K562 (cell line): ENCODE measurements at regions not wholly inside any gene's neighbourhood (a gene's known extent, or its start where the extent isn't known, plus 50 kb on each side); places are given as distances from the start of the nearest gene placed in this dataset.

Experiments
- SNAPC5 ChIP-seq: fragments of 250-450 bp; sonication (Bioruptor Pico); IDR thresholded peaks from 2 replicates; pipeline ENCODE4 v1.8.0; 2021; ENCODE audit warnings: moderate library complexity, mild to moderate bottlenecking, inconsistent platforms
- ZNF695 ChIP-seq: fragments of 450-650 bp; formaldehyde crosslinking; IDR thresholded peaks from 2 replicates; pipeline ENCODE4 v1.4.0; 2020; ENCODE audit warnings: mild to moderate bottlenecking, moderate library complexity
- TF ChIP-seq, protein P1 (sequence below): fragments of 200-600 bp; sonication (generic); IDR thresholded peaks from one replicate; pipeline ENCODE4 v1.6.1; 2012; ENCODE audit warnings: mild to moderate bottlenecking, low read depth, low read length, inconsistent platforms

DNA sequence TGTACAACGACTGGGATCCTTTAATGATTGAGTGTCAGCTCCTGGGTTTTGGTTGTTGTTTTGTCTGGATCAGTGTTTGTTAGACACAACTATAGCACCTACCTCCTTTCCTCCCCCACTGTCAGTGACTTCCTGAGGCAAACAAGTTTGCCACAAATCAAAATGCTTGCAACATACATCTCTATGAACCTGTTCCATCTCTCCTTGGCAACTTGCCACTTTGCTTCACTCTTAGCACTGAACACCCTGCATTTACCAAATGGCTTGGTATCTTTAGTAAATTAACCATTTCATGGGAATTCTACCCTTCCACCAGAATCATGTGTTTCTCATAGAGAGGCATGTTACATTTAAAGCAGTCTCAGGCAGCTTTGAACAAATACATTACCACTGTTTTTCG is 301.1 kb upstream of the TANK start (continued):
- TF ChIP-seq, protein P1, sequence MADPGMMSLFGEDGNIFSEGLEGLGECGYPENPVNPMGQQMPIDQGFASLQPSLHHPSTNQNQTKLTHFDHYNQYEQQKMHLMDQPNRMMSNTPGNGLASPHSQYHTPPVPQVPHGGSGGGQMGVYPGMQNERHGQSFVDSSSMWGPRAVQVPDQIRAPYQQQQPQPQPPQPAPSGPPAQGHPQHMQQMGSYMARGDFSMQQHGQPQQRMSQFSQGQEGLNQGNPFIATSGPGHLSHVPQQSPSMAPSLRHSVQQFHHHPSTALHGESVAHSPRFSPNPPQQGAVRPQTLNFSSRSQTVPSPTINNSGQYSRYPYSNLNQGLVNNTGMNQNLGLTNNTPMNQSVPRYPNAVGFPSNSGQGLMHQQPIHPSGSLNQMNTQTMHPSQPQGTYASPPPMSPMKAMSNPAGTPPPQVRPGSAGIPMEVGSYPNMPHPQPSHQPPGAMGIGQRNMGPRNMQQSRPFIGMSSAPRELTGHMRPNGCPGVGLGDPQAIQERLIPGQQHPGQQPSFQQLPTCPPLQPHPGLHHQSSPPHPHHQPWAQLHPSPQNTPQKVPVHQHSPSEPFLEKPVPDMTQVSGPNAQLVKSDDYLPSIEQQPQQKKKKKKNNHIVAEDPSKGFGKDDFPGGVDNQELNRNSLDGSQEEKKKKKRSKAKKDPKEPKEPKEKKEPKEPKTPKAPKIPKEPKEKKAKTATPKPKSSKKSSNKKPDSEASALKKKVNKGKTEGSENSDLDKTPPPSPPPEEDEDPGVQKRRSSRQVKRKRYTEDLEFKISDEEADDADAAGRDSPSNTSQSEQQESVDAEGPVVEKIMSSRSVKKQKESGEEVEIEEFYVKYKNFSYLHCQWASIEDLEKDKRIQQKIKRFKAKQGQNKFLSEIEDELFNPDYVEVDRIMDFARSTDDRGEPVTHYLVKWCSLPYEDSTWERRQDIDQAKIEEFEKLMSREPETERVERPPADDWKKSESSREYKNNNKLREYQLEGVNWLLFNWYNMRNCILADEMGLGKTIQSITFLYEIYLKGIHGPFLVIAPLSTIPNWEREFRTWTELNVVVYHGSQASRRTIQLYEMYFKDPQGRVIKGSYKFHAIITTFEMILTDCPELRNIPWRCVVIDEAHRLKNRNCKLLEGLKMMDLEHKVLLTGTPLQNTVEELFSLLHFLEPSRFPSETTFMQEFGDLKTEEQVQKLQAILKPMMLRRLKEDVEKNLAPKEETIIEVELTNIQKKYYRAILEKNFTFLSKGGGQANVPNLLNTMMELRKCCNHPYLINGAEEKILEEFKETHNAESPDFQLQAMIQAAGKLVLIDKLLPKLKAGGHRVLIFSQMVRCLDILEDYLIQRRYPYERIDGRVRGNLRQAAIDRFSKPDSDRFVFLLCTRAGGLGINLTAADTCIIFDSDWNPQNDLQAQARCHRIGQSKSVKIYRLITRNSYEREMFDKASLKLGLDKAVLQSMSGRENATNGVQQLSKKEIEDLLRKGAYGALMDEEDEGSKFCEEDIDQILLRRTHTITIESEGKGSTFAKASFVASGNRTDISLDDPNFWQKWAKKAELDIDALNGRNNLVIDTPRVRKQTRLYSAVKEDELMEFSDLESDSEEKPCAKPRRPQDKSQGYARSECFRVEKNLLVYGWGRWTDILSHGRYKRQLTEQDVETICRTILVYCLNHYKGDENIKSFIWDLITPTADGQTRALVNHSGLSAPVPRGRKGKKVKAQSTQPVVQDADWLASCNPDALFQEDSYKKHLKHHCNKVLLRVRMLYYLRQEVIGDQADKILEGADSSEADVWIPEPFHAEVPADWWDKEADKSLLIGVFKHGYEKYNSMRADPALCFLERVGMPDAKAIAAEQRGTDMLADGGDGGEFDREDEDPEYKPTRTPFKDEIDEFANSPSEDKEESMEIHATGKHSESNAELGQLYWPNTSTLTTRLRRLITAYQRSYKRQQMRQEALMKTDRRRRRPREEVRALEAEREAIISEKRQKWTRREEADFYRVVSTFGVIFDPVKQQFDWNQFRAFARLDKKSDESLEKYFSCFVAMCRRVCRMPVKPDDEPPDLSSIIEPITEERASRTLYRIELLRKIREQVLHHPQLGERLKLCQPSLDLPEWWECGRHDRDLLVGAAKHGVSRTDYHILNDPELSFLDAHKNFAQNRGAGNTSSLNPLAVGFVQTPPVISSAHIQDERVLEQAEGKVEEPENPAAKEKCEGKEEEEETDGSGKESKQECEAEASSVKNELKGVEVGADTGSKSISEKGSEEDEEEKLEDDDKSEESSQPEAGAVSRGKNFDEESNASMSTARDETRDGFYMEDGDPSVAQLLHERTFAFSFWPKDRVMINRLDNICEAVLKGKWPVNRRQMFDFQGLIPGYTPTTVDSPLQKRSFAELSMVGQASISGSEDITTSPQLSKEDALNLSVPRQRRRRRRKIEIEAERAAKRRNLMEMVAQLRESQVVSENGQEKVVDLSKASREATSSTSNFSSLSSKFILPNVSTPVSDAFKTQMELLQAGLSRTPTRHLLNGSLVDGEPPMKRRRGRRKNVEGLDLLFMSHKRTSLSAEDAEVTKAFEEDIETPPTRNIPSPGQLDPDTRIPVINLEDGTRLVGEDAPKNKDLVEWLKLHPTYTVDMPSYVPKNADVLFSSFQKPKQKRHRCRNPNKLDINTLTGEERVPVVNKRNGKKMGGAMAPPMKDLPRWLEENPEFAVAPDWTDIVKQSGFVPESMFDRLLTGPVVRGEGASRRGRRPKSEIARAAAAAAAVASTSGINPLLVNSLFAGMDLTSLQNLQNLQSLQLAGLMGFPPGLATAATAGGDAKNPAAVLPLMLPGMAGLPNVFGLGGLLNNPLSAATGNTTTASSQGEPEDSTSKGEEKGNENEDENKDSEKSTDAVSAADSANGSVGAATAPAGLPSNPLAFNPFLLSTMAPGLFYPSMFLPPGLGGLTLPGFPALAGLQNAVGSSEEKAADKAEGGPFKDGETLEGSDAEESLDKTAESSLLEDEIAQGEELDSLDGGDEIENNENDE: no peak
- TF ChIP-seq SNAPC5 (no peak), ZNF695 (CRISPR knock-in tag) (no peak)
